ENCODE measurements at regions not wholly inside any gene's neighbourhood (a gene's known extent, or its start where the extent isn't known, plus 50 kb on each side); places are given as distances from the start of the nearest gene placed in this dataset.
"Not testable (repeated sequence)": the region's sequence is repeated elsewhere in the genome, so short reads cannot be mapped to it uniquely, and the experiment has no call there.

DNA sequence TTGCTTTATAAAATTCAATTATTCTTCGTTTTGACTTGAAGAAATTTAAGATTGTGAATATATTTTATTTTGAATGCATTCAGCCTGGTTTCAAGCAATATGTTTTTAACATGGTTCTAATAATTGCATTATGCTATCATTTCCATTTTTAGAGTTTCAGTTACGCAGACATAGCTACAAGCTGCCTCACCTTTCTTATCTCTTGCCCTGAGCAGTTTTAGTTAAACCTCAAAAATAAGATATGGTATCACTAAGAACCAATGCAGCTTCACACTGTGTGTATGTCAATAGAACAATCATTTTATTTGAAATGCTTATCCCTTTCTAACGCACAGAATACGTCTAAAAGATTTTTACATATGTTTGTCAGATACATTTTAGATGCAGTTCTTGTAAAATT, 632.6 kb upstream of the KCND2 start:
- DNase-seq = no peak
- no peak overlapping the region for H3K27ac ChIP-seq
- H3K27me3 ChIP-seq = no peaks in the 10 kb centered on the region
- H3K4me3 ChIP-seq = no peak overlapping the region
- intact Hi-C loops (cut with DNase I; ENCODE audit: low total_unique reads) (no loop called here), in situ Hi-C loops (cut with MboI; ENCODE audit: low sequenced_read_pairs in 4 of 4) (no loop called here)
- no peak for ATAC-seq
- no peaks in the 10 kb centered on the region for H3K4me1 ChIP-seq
- TF ChIP-seq, protein P1, sequence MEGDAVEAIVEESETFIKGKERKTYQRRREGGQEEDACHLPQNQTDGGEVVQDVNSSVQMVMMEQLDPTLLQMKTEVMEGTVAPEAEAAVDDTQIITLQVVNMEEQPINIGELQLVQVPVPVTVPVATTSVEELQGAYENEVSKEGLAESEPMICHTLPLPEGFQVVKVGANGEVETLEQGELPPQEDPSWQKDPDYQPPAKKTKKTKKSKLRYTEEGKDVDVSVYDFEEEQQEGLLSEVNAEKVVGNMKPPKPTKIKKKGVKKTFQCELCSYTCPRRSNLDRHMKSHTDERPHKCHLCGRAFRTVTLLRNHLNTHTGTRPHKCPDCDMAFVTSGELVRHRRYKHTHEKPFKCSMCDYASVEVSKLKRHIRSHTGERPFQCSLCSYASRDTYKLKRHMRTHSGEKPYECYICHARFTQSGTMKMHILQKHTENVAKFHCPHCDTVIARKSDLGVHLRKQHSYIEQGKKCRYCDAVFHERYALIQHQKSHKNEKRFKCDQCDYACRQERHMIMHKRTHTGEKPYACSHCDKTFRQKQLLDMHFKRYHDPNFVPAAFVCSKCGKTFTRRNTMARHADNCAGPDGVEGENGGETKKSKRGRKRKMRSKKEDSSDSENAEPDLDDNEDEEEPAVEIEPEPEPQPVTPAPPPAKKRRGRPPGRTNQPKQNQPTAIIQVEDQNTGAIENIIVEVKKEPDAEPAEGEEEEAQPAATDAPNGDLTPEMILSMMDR (IDR thresholded peaks at IDR 0.05 in 4 of 5, conservative IDR thresholded peaks at IDR 0.05 in 1 of 5) = no peak
- TF ChIP-seq POLR2A (IDR thresholded peaks at IDR 0.05) = no peak
- H3K36me3 ChIP-seq = no peaks in the 10 kb centered on the region
- no peaks in the 10 kb centered on the region for H3K9me3 ChIP-seq

DNA sequence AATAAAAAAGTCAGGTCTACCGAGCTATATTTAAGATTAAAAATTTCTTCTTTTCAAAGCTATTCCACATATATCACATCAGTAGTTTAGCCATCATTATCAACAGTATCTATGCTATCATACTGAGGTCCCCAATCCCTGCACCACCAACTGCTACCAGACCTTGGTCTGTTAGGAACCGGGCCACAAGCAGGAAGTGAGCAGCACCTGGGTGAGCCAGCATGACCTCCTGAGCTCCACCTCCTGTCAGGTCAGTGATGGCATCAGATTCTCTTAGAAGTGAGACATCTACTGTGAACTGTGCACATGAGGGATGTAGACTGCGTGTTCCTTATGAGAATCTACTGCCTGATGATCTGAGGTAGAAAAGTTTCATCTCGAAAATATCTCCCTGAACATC, 632.1 kb upstream of the KCND2 start:
- no peak for DNase-seq
- no peaks in the 10 kb centered on the region for H3K4me1 ChIP-seq
- H3K36me3 ChIP-seq = no peaks in the 10 kb centered on the region

DNA sequence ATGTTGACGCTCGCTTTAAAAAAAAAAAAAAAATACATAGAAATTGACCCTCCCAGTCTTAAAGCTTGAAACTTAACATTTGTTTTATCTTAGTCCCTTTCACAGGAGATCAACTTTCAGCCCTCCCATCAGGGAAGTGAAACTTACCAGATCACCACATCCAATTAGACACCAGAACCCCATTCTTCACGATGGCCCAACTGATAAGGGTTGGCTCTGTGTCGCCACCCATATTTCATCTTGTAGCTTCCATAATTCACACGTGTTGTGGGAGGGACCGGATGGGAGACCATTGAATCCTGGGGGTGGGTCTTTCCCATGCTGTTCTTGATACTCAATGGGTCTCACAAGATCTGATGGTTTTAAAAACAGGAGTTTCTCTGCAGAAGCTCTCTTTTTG, 629.4 kb upstream of the KCND2 start:
- intact Hi-C loops (cut with DNase I; ENCODE audit: low total_unique reads) = no loop called here
- no peak for ATAC-seq
- no peak overlapping the region for H3K4me3 ChIP-seq
- TF ChIP-seq, protein P1 (IDR thresholded peaks at IDR 0.05 in 4 of 5, conservative IDR thresholded peaks at IDR 0.05 in 1 of 5) = no peak
- TF ChIP-seq POLR2A (IDR thresholded peaks at IDR 0.05) = no peak
- H3K27me3 ChIP-seq = no peaks in the 10 kb centered on the region
- in situ Hi-C loops (cut with MboI; ENCODE audit: low sequenced_read_pairs in 4 of 4) = no loop called here
- H3K27ac ChIP-seq = no peak overlapping the region
- H3K4me1 ChIP-seq = no peaks in the 10 kb centered on the region
- H3K9me3 ChIP-seq = peaks cover 0 to 3% (median 0%) of the 10 kb centered on the region in 3 donors
- DNase-seq = no peak
- H3K36me3 ChIP-seq = no peaks in the 10 kb centered on the region

More for the DNA sequence above, 632.1 kb upstream of the KCND2 start:
- TF ChIP-seq, protein P1 (IDR thresholded peaks at IDR 0.05 in 4 of 5, conservative IDR thresholded peaks at IDR 0.05 in 1 of 5) = no peak
- TF ChIP-seq POLR2A (IDR thresholded peaks at IDR 0.05) = no peak
- ATAC-seq = no peak
- H3K27ac ChIP-seq = no peak overlapping the region
- intact Hi-C loops (cut with DNase I; ENCODE audit: low total_unique reads) (no loop called here), in situ Hi-C loops (cut with MboI; ENCODE audit: low sequenced_read_pairs in 4 of 4) (no loop called here)
- H3K27me3 ChIP-seq = no peaks in the 10 kb centered on the region
- no peaks in the 10 kb centered on the region for H3K9me3 ChIP-seq
- no peak overlapping the region for H3K4me3 ChIP-seq

DNA sequence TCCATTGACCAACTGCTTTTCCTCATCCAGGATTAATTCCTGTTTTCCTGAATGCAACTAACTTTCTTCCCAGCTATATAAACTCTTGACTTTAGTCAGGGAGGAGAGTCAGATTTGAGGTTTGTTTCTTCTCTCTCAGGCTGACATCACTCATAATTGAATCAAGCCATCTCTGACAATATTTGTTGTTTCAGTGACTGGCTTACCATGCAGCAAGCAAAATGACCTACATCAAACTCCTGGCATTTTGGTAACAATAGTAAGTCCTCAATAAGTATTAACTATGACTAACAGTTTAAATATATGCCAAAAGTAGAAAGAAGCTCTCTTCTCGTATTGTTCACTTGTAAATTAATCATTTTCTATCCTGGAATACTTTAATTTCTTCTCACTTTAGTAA, 625.7 kb upstream of the KCND2 start:
- Histone ChIP-seq H3K9me3 (peaks cover 0 to 3% (median 0%) of the 10 kb centered on the region in 3 donors), H3K4me3 (no peak overlapping the region), H3K27ac (no peak overlapping the region), H3K27me3 (no peaks in the 10 kb centered on the region), H3K36me3 (no peaks in the 10 kb centered on the region), H3K4me1 (no peaks in the 10 kb centered on the region)
- in situ Hi-C loops (cut with MboI; ENCODE audit: low sequenced_read_pairs in 4 of 4) = no loop called here
- DNase-seq (no peak), ATAC-seq (no peak)
- no peak for TF ChIP-seq POLR2A (IDR thresholded peaks at IDR 0.05)
- TF ChIP-seq, protein P1 (IDR thresholded peaks at IDR 0.05 in 4 of 5, conservative IDR thresholded peaks at IDR 0.05 in 1 of 5) = no peak
- intact Hi-C loops (cut with DNase I; ENCODE audit: low total_unique reads) = no loop called here

DNA sequence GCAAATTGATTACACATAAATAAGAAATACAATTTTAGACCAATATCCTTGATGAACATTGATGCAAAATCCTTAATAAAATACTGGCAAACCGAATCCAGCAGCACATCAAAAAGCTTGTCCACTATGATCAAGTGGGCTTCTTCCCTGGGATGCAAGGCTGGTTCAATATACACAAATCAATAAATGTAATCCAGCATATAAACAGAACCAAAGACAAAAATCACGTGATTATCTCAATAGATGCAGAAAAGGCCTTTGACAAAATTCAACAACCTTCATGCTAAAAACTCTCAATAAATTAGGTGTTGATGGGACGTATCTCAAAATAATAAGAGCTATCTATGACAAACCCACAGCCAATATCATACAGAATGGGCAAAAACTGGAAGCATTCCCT, 624.2 kb upstream of the KCND2 start:
- H3K4me1 ChIP-seq; H3K27ac ChIP-seq; in situ Hi-C loops (cut with MboI; ENCODE audit: low sequenced_read_pairs in 4 of 4); ATAC-seq; intact Hi-C loops (cut with DNase I; ENCODE audit: low total_unique reads); H3K9me3 ChIP-seq; H3K27me3 ChIP-seq; DNase-seq; H3K36me3 ChIP-seq; H3K4me3 ChIP-seq: not testable (repeated sequence)

All from gastrocnemius medialis (tissue), 4 donors.